CD4-positive, alpha-beta T cell treated with Interleukin-4 for 4 hours (primary cell): ENCODE measurements at regions not wholly inside any gene's neighbourhood (a gene's known extent, or its start where the extent isn't known, plus 50 kb on each side); places are given as distances from the start of the nearest gene placed in this dataset.

Source experiments
- DNase-seq: peaks from one replicate; pipeline ENCODE4 v3.0.0-alpha.2; 2020

DNA sequence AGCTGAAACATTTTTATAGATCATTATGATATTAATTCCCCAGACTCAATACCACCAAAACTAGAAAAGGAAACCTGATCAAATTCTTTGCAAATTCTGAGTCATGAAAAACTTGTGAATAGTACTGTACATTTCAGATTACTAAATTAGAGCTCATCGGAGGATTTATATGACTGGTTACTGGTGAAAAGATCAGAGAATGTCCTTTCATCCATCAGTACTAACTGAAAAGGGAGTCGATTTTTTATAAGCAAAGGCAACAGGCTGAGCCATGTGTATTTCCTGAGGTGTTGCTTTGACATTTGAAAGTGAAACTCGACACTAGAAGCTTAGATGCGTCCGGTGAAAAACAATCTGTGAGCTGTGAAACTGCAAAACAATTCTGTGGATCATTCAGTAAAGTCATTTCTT lies 155.7 kb downstream of the TNFSF18 start:
- DNase-seq = peak; percentile 78

DNA sequence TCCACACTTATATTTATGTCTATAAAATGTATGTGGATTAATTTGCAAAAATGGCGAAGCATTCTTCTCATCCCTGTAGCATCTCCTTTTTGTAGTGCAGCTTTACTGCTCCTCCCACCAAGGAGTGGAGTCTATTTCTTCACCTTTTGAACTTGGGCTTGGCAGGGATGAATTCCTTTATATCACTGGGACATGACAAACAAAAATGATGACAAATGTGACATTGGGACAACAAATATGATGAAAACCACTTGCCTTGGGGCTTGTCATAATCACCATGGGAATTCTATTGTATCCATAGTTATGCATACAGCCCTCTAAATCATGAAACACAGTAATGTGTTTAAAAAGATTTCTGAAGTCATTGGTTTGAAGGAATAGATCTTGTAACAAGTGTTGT lies 155.0 kb downstream of the TNFSF18 start:
- no peak for DNase-seq

DNA sequence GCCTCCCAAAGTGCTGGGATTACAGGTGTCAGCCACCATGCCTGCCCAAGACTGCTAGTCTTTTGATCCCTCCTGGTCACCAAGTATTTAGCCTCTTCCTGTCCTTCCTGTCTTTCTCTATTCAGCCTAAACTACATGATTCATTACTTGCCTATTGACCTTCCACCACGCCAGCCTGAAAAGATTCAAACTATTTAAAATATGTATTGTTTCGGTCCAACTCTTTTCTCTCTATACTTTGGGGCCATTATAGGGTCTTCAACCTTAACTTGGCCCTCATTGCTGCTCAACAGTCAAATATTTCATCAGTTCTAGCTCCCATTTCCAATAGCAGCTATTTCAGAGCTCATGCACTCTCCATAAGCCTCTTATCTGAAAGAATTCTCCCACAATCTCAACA lies 153.0 kb downstream of the TNFSF18 start:
- no peak for DNase-seq

DNA sequence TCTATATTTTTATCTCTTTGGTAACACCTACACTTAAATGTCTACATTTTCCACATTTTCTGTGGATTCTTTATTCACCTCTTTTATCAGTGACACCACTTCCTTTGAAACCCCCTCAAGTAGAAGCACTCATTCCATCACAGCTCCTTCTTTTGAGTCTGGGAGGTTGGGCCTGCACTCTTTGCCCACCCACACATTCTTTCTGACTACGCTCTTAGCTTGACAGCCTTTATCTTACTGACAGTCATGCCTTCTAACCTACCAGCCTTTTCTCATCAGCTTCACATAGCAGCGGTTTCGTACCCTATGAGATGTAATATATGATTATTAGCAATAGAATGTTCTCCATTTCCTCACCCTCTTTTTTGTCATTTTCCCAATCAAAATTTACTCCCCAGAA lies 151.9 kb downstream of the TNFSF18 start:
- DNase-seq = no peak

DNA sequence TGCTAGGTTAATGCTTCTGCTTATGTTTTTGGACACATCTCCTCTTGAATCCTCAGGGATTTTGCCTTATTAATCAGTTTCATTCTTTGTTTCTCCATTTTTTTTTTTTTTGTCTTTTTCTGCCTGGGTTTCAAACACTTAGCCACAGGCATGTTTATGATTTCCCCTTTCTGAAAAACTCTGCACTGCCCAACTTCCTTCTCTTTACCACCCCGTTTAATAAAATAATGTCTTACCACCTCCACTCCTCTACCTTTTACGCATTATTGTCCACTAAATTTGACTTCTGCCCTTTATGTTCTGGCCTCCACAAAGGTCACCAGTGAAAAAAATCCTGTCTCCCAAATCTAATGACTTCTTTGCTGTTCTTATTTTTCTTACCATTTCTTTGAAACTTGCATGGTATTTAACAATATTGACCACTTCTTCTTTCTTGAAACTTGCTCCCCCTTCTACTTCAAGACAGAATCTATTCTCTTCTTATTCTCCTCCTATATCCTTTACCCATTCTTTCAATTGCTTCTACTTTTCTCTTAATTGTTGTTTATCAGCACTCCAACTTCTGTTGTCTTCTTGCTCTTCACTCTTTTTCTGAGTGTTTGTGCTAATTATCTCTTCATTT lies 150.3 kb downstream of the TNFSF18 start:
- no peak for DNase-seq

DNA sequence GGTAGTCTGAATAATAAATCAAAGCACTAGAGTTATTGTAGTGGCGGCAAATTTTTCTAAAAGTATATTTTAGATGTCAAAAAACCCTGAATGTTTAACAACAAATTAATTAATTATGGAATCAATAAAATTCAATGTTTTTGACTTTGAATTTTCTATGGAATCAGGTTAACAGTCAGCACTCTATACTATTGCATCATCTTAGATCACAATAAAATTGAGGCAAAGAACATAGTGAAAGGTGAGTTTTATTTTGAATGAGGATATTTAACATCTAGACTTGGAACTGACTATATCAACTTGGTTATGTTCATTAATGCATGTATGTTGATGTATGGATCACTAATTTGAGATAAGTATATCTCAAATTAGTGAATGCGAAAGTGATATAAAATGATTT lies 148.5 kb downstream of the TNFSF18 start:
- DNase-seq = no peak

DNA sequence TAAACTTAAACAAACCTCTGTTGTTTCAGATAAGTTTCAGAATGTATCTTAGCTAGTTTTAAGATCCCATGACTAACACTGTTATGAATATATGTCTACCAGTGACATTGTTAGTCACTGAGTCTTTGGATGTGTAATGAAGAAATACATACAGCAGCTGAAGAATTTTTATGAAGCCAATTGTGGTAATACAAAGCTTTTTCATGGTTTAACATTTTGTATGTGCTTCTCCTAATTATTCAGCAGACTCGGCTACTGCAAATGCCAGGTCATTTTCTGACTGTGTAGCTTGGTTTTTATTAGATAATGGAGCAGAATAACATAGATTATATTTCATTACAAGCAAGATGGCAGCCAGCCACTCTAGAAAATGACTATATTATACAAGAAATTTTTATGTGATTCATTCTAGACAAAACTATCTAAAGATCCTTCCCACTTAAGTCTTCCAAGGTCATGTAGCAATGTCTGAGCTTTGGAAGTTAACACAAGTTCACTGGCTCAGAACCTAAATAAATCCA lies 147.8 kb downstream of the TNFSF18 start:
- no peak for DNase-seq

DNA sequence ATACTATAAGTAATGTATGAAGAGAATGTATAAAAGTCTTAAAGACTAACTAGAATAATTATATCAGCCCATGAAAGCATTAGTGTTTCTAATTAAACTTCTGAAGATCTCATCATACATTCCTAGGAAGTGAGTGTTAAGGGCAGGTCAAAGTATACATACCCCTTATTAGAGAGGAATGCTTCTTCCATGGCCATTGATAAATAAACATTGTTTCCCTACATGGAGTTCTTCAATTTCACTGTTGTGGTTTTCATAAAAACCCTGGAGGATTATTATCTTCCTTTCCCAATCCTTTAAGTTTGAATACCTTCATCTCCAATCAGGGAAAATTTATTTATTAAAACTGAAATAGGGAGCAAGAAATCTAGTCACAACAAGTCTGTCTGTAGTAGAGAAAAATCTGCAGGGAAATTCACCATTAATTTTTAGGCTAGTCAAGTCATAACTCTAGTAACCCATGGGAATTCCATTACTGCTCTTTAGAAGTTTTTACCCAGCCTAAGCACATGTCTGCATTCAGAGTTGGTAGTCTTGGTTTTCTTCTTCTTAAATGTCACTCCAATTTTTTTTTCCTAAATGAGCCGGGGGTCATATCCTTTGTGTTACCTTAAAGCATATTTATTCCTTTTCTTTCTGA lies 147.0 kb downstream of the TNFSF18 start:
- DNase-seq = no peak

DNA sequence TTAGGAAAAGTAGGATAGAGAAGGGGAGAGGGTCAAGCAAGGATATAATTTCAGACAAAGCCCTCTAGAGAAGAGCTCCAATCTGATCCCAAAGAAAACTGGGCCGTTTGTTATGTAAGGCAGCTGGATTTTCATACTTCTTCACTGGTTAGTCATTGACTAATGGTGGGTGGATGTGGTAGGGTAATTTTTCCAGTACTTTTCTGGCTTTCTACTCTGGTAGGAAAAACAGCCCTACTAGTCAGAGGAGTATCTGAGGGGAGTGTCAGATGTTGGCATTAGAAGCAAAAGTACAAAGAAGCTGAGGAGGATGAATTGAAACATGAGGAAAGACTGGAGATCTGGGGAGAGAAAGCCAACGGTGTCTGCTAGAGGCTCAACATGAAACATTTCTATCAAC lies 145.3 kb downstream of the TNFSF18 start:
- DNase-seq = no peak

DNA sequence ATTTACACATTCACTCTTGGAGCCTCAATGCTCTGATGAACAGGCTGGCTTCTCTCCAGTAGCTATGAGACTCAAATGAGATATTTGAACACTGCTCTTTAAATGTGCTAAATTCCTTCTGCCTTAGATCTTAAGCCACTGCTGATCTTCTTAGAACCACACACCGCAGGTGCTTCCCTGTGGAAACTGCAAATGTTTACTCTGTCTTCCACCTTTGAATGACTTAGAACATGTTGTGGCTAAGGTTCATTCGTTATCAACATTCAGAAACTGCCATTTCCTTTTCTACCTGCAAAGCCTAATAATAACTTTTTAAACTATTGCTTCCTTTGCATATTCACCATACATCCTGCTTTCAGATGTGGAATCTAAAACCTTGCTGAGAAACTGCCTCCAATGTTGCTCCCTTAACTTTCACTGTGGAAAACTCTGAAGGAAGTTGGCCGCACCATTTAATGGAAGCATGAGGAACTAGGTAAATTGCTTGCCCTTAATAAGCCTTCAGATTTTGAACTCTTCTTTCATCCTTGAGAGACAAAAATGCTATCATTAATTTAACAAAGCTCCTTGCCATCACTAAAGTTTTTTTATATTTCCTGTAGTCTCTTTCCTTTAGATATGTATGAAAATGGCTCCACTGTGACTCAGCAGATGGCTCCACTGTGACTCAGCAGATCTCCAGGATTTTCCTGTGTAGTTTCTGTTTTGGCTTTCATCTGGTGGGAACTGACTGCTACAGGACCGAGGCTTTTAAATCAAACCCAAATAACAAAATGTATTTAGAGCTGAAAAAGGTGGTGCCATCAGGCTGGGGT lies 143.8 kb downstream of the TNFSF18 start:
- DNase-seq = peak; percentile 39

DNA sequence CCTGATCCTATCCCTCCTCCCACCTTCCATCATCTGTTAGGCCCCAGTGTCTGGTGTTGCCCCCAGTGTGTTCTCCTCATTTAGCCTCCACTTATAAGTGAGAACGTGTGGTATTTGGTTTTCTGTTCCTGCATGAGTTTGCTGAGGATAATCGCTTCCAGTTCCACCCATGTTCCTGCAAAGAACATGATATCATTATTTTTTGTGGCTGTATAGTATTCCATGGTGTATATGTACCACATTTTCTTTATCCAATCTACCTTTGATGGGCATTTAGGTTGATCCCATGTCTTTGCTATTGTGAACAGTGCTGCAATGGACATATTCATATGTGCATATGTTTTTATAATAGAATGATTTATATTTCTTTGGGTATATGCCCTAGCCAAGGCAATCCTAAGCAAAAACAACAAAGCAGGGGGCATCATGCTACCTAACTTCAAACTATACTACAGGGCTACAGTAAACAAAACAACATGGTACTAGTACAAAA lies 142.9 kb downstream of the TNFSF18 start:
- no peak for DNase-seq

DNA sequence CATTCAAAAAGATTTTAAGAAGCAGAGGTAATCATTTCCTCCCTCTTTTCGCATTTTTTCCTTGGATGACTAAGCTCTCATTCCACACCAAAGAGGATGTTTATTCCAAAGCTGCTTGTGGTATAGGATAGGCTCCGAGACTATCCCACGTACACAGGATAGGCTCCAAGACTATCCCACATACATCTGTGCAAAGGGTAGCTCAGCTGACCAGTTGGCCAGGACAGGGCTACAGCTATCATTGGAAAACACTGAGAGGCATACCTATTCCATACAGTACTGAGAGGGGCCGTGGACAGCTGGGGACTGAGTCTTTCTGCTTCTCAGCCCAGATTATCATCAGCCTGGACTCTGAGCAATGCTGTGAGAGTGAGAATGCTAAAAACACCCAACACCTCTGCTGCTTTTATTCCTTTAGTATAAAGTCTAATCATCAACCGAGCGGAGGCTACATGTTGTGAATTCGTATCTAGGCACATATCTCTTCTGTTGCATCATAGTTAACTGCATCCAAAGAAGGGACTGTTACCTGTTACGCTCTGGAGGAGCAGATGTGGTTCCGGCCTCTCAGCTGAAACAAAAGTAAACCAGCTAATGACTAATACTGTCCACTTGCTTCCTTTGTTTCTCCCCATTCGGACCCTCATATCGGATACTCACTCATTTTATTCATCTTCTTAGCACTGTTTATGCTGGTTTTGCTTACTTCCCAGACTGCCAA lies 141.0 kb downstream of the TNFSF18 start:
- no peak for DNase-seq

DNA sequence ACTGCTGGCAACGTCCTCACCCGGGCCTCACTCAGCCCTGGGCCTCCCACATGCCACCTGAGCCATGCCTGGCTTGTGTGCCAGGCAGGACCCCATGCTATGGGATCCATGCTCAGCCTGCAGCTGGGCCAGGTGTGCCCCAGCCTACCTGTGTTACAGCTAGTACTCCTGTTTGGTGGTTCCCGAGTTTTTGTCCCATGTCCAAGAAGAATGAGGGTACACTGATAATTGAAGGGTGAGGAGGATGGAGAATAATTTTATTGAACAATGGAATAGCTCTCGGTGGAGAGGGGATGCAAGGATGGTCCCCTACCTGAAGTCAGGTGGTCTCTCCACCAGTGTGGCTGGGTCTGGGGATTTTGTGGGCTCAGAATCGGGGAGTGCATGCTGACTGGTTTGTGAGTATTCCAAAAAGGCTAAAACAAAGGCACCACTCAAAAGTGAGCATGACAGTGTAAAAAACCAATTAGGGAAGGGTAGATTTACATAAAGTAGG lies 137.9 kb downstream of the TNFSF18 start:
- DNase-seq = no peak

DNA sequence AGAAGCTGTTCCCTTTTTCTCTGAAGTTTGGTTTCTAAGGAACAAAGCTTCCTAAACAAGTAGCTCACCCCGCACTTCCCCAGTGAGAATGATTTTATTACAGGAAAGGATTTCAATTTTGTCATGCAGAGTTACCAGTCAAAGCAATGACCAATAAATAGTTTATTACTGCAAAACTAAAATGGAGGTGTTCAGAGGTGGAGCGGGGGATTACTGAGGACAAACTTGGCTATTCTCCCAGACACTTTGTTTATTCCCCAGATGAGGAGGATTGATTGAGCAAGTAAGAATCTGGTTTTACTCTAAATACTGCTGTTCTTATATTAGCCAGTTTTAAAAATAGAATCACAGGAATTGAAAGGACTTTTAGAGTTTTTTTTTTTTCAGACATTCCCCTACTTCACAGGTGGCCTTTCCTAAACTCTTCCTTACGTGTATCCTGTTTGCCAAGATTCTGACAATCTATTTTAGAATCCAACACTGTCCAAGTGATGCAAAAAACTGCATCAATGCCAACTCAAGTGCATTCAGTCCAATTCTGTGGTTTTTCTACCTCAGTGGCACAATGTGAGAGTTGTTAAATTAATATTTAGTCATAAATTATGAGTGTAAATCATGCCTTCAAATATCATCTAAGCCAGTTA lies 136.1 kb downstream of the TNFSF18 start:
- DNase-seq = no peak

DNA sequence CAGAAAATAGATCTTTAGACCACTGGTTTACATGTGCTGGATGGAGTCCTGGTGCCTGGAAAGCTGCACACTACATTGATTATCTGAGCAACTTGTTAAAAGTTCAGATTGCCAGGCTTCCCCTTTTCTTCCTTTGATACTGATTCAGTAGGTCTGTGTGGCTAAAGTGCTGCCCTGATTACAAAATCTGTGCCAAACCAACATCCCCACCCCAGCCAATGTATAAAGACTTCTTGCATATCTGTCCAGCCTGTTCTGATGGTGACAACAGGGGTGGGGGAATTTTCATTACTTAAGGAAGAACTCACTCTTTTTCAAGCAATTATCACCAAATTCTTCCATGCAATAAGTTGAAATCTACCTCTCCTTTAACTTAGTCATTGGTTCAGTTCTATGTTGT lies 135.5 kb downstream of the TNFSF18 start:
- no peak for DNase-seq

DNA sequence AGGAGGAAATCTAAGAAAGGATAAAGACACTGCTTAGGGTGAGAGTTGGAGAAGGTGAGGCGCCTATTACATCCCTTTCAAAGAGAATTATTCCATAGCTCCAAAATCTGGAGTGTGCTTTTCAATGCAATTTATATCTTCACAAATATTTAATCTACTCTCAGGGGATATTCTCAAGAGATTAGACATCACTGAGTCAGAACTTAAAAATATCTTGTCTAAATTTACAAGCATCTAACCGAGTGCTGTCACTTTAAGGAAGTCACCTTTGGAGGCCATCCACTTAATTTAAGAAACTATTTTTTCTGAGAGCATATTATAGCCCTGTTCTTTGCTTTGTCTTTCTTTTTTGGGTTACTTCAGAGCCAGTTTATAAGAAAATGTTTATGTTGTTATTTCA lies 134.6 kb downstream of the TNFSF18 start:
- no peak for DNase-seq

DNA sequence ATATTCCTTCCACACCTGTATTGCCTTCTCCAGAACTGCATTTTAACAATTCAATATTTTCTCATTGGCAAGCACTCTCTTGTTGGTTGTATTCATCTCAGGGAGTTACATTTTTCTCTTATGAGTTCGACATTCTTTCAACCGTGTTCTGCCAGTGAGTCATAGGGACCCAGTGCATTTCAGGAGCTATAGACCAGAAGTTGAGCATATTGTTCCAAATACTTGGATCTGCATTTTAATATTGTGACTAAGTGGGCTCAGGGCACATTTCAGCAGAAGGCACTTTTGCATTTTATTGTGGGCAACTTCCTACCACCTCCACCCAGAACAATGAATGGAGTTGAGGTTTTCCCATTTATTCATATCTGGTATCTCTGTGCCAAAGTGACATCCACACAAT lies 132.8 kb downstream of the TNFSF18 start:
- DNase-seq = no peak

DNA sequence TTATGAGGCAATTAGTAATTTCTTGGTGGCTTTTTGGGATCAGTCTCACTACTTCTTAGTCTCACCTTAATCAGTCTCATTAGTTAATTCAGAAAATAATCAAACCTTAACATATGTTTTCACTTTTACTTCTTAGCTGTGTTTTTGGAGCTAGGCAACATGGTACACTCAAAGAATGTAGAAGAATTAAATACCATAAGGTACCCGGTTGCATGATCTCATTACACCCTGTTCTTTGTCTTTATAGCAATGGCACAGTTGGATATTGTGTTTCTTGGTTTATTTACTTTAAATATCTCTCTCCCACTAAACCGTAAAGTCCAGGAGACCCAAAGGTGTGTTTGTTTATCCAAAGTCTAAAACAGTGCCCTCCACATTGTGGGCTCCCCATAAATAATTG lies 132.3 kb downstream of the TNFSF18 start:
- DNase-seq = no peak

DNA sequence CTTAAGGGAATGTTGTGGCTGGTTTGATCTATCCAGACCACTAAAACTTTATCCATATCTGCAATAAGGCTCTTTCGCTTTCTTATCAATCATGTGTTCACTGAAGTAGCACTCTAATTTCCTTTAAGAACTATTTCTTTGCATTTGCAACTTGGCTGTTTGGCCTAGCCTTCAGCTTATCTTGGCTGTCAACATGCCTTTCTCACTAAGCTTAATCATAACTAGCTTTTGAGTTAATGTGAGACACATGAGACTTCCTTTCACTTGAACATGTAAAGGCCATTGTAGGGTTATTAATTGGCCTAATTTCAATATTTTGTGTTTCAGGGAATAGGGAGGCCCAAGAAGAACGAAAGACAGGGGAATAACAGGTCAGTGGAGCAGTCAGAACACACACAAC lies 124.7 kb downstream of the TNFSF18 start:
- DNase-seq = no peak

DNA sequence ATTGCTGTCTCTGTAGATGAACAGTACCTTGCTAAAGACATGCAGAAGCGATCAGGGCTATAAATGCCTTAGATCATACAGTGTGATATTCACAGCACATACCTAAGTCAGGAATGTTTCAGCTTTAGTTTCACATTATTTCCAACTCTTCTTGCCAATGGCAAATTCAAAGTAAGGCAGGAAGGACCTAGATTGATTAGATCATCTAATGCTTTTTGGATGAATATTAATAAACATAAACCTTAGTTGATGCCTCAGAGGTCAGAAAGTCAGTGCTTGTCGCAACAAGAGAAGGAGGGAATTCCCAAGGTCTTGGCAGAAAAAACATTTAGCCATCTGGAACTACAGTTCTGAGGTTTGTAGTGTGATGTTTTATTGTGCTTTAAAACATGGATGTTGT lies 122.3 kb downstream of the TNFSF18 start:
- no peak for DNase-seq

DNA sequence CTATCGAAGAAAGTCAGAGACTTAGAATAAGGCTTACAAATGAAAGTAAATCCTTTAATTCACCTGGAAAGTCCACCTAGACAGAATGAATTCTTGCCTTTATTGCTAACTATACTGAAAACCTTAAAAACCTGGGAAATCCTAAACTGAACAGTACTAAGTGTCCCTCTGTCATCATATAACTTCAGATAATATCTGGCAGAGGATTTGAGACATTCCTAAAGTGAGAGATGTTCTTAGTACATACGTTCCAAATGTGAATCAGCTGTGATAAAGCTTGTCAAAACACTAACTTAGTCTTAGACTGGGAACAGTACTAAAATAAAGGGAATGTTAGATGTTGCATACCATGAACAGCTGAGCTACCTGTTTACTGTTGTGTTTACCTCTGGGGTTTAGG lies 121.7 kb downstream of the TNFSF18 start:
- DNase-seq = no peak

DNA sequence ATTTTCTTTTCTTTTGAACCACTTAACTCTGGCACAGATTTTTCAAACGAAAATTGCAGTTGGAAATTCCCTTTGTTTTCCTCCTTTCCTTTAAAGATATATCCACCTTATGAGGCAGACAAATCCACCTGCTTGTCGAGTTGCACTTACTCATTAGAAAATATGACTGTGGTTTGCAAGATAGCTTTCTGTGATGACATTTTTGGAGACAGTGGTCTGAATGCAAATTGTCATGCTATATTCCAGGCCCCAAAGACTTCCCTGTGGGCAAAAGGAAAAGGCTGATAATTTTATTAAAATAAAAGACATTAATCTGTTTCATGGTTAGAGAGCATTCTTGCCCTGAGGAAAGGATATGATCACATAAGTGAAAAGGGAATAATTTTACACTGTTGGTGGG lies 120.6 kb downstream of the TNFSF18 start:
- no peak for DNase-seq

DNA sequence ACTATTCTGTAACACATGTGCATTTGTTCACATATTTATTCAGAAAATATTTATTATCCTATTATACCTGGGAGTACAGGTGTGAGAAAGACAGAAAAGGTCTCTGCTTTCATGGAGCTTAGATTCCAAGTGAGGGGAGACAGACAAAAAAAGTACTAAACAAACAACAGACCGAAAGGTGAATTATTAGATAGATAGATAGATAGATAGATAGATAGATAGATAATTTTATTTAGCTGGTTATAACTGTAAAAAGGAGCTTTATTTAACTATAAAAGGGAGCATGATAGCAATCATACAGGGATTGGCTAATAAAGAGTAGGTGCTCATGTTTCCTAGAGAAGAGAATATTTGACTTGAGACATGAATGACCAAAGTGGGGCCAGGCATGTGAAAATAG lies 119.4 kb downstream of the TNFSF18 start:
- no peak for DNase-seq
